ENCODE measurements at regions not wholly inside any gene's neighbourhood (a gene's known extent, or its start where the extent isn't known, plus 50 kb on each side); places are given as distances from the start of the nearest gene placed in this dataset.

DNA sequence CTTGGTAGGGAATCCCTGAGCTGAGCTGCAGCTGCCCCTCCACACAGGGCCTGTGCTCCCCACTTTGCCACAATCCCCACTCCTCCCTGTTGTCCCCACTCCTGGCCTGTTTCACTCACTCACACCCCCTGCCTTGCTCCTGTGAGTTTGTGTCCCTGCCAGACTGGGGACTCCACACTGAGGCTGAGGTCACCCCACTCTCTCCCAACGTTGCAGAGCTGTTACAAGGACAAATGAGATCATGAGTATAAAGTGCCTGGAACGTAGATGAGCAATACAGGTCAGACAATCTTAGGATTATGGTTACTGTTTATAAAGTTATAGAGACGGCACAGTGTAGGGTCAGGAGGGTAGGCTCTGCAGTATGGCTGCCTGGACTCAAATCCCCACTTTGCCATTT is 426.0 kb upstream of the SULF2 start:
- TF ChIP-seq EZH2 (IDR thresholded peaks at IDR 0.05; ENCODE audit: borderline replicate concordance, low read depth, low read length, severe bottlenecking), result no peak
- TF ChIP-seq, protein P1, sequence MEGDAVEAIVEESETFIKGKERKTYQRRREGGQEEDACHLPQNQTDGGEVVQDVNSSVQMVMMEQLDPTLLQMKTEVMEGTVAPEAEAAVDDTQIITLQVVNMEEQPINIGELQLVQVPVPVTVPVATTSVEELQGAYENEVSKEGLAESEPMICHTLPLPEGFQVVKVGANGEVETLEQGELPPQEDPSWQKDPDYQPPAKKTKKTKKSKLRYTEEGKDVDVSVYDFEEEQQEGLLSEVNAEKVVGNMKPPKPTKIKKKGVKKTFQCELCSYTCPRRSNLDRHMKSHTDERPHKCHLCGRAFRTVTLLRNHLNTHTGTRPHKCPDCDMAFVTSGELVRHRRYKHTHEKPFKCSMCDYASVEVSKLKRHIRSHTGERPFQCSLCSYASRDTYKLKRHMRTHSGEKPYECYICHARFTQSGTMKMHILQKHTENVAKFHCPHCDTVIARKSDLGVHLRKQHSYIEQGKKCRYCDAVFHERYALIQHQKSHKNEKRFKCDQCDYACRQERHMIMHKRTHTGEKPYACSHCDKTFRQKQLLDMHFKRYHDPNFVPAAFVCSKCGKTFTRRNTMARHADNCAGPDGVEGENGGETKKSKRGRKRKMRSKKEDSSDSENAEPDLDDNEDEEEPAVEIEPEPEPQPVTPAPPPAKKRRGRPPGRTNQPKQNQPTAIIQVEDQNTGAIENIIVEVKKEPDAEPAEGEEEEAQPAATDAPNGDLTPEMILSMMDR (IDR thresholded peaks at IDR 0.05; ENCODE audit: borderline replicate concordance, extremely low read depth, low read length, poor library complexity, severe bottlenecking), result no peak
